ENCODE measurements at regions not wholly inside any gene's neighbourhood (a gene's known extent, or its start where the extent isn't known, plus 50 kb on each side); places are given as distances from the start of the nearest gene placed in this dataset.

DNA sequence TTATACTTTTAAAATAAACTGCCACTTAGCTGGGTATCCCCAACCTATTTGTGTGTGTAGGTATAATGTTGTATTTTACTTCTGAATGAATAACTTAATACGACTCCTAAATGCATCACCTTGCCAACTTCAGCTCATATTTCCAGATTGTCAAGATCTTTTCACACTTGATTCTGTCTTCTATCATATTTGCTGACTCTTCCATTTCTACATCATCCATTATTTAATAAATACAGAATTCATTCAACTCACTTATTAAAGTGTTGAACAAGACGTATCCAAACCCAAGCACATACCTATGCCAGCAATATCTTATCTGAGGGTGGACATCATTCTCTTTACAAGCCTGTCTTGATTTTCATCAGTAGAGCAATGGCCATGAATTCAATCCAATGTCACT is 91.2 kb upstream of the FAM47C start:
- intact Hi-C loops (cut with DNase I): no loop called here
- Histone ChIP-seq H3K36me3 (replicated peaks in 1 of 2) (no peaks in the 10 kb centered on the region), H3K27me3 (no peaks in the 10 kb centered on the region), H3K9me3 (replicated peaks in 1 of 3) (no peaks in the 10 kb centered on the region), H3K4me1 (replicated peaks in 1 of 2) (no peaks in the 10 kb centered on the region), H3K27ac (no peak overlapping the region), H3K4me3 (no peak overlapping the region)
- no peak for DNase-seq
- 64 to 74% (median 67%) methylated on average over 2 of the region's 2 CpGs for WGBS, 4 donors
- TF ChIP-seq, protein P1, sequence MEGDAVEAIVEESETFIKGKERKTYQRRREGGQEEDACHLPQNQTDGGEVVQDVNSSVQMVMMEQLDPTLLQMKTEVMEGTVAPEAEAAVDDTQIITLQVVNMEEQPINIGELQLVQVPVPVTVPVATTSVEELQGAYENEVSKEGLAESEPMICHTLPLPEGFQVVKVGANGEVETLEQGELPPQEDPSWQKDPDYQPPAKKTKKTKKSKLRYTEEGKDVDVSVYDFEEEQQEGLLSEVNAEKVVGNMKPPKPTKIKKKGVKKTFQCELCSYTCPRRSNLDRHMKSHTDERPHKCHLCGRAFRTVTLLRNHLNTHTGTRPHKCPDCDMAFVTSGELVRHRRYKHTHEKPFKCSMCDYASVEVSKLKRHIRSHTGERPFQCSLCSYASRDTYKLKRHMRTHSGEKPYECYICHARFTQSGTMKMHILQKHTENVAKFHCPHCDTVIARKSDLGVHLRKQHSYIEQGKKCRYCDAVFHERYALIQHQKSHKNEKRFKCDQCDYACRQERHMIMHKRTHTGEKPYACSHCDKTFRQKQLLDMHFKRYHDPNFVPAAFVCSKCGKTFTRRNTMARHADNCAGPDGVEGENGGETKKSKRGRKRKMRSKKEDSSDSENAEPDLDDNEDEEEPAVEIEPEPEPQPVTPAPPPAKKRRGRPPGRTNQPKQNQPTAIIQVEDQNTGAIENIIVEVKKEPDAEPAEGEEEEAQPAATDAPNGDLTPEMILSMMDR (IDR thresholded peaks at IDR 0.05): no peak
- TF ChIP-seq POLR2A (IDR thresholded peaks at IDR 0.05): no peak

- Histone ChIP-seq H3K36me3 (replicated peaks in 1 of 2) (no peaks in the 10 kb centered on the region), H3K4me1 (replicated peaks in 1 of 2) (no peaks in the 10 kb centered on the region), H3K27ac (no peak overlapping the region), H3K9me3 (replicated peaks in 1 of 3) (no peaks in the 10 kb centered on the region), H3K4me3 (no peak overlapping the region), H3K27me3 (peaks cover 8% of the 10 kb centered on the region)
- WGBS, 4 donors: 38 to 58% (median 50%) methylated on average over 1 of the region's 1 CpG
- DNase-seq: no peak
- intact Hi-C loops (cut with DNase I): no loop called here
- TF ChIP-seq, protein P1 (IDR thresholded peaks at IDR 0.05): no peak
- no peak for TF ChIP-seq POLR2A (IDR thresholded peaks at IDR 0.05)
These were observed 80.5 kb upstream of the FAM47C start for GRCh38 chrX:36927712-36928111.

DNA sequence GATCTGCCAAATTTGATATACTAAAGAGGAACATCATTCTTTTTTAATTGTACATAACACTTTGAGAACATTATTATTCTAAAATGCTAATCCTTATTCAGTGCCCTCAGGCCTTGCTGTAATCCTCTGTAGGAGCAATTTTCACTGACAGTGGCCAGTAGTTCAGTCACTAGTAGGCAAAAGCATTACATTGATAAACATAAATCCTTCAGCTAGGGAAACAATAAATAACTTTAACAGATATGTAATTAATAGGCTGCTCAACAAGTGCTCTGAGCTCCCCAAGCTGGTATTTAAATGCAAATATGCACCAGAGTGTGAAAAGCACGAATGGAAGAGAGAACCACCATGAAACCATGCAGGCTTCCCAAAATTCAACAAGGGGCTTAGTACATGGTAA is 77.7 kb upstream of the FAM47C start:
- H3K27me3 ChIP-seq: peaks cover 7% of the 10 kb centered on the region
- H3K36me3 ChIP-seq (replicated peaks in 1 of 2): no peaks in the 10 kb centered on the region
- no peaks in the 10 kb centered on the region for H3K9me3 ChIP-seq (replicated peaks in 1 of 3)
- WGBS, 4 donors: 12 to 63% (median 29%) methylated on average over 1 of the region's 1 CpG
- DNase-seq: no peak
- no peak overlapping the region for H3K27ac ChIP-seq
- H3K4me3 ChIP-seq: no peak overlapping the region
- intact Hi-C loops (cut with DNase I): no loop called here
- no peaks in the 10 kb centered on the region for H3K4me1 ChIP-seq (replicated peaks in 1 of 2)
- no peak for TF ChIP-seq POLR2A (IDR thresholded peaks at IDR 0.05)
- TF ChIP-seq, protein P1 (IDR thresholded peaks at IDR 0.05): no peak

- no peak for DNase-seq
- Histone ChIP-seq H3K27ac (no peak overlapping the region), H3K4me1 (replicated peaks in 1 of 2) (no peaks in the 10 kb centered on the region), H3K4me3 (no peak overlapping the region), H3K9me3 (replicated peaks in 1 of 3) (no peaks in the 10 kb centered on the region), H3K27me3 (peaks cover 11% of the 10 kb centered on the region), H3K36me3 (replicated peaks in 1 of 2) (no peaks in the 10 kb centered on the region)
- intact Hi-C loops (cut with DNase I): no loop called here
- 72 to 79% (median 76%) methylated on average over 5 of the region's 5 CpGs for WGBS, 4 donors
- TF ChIP-seq, protein P1 (IDR thresholded peaks at IDR 0.05): no peak
- TF ChIP-seq POLR2A (IDR thresholded peaks at IDR 0.05): no peak
These were observed 61.0 kb upstream of the FAM47C start for GRCh38 chrX:36947214-36947613.

Measured in adrenal gland (tissue), 9 donors.